Naive thymus-derived CD4-positive, alpha-beta T cell (primary cell): ENCODE measurements at regions not wholly inside any gene's neighbourhood (a gene's known extent, or its start where the extent isn't known, plus 50 kb on each side); places are given as distances from the start of the nearest gene placed in this dataset.

ENCODE experiments used
- ATAC-seq: fragments of 150-1000 bp; cut with Tn5 transposase; 2 replicates; pipeline ENCODE4 v1.10.0; 2021; ENCODE audit warnings: mild to moderate bottlenecking, moderate library complexity
- CTCF ChIA-PET: fragments of 350-600 bp; sonication (Branson Sonifier 250); formaldehyde crosslinking; loops from one replicate; lab custom pipeline; 2021; ENCODE audit warnings: antibody characterized with exemption; lab: Charles Lee
- POLR2A ChIA-PET: fragments of 350-600 bp; sonication (Branson Sonifier 250); formaldehyde crosslinking; loops from one replicate; lab custom pipeline; 2021; ENCODE audit warnings: antibody characterized with exemption, inconsistent platforms; lab: Charles Lee
- DNase-seq, 9 donors: peaks; one replicate each; pipeline versions ENCODE4 v3.0.0 to v3.0.0-alpha.2; 2020 to 2022; ENCODE audit warnings: mixed read lengths in 1 of 9
- H3K27ac ChIP-seq: one replicate; pipeline ENCODE4 v1.7.0; 2013; ENCODE audit warnings: mild to moderate bottlenecking, low read depth, low read length, moderate library complexity
- H3K27me3 ChIP-seq, 2 donors: one replicate each; pipeline ENCODE4 v1.7.0; 2013; ENCODE audit warnings: low read length in 2 of 2, mild to moderate bottlenecking in 2 of 2, moderate library complexity in 2 of 2; ENCODE audit not compliant: control insufficient read depth in 2 of 2, insufficient read depth in 2 of 2
- H3K36me3 ChIP-seq, 3 experiments: 1 replicate in 2 of 3; 2 replicates in 1 of 3; pipeline ENCODE4 v1.7.0; 2013; ENCODE audit warnings: low read length in 3 of 3, mild to moderate bottlenecking in 3 of 3, moderate library complexity in 1 of 3; ENCODE audit not compliant: insufficient read depth in 3 of 3, control insufficient read depth in 2 of 3
- H3K4me1 ChIP-seq, 2 donors: one replicate each; pipeline ENCODE4 v1.7.0; 2013; ENCODE audit warnings: low read length in 2 of 2, mild to moderate bottlenecking in 2 of 2, moderate library complexity in 1 of 2; ENCODE audit not compliant: control insufficient read depth in 2 of 2, insufficient read depth in 2 of 2
- H3K4me3 ChIP-seq: 2 replicates; pipeline ENCODE4 v1.7.0; 2013; ENCODE audit warnings: mild to moderate bottlenecking, low read length
- H3K9me3 ChIP-seq, 3 experiments: 1 replicate in 2 of 3; 2 replicates in 1 of 3; pipeline ENCODE4 v1.7.0; 2013; ENCODE audit warnings: low read length in 3 of 3; ENCODE audit not compliant: control insufficient read depth in 2 of 3
- H3K27ac Mint-ChIP-seq, 9 donors: one replicate each; pipeline ENCODE4 v1.8.0; 2020 to 2022; ENCODE audit warnings: mixed read lengths in 9 of 9, mild to moderate bottlenecking in 8 of 9, moderate library complexity in 5 of 9, inconsistent platforms in 2 of 9
- H3K27me3 Mint-ChIP-seq, 5 donors: one replicate each; pipeline ENCODE4 v1.8.0; 2021 to 2022; ENCODE audit warnings: mixed read lengths in 5 of 5, mild to moderate bottlenecking in 1 of 5
- H3K36me3 Mint-ChIP-seq, 5 donors: one replicate each; pipeline ENCODE4 v1.8.0; 2020 to 2022; ENCODE audit warnings: mixed read lengths in 5 of 5, mild to moderate bottlenecking in 3 of 5, inconsistent platforms in 1 of 5
- H3K4me1 Mint-ChIP-seq, 7 donors: one replicate each; pipeline ENCODE4 v1.8.0; 2020 to 2022; ENCODE audit warnings: mixed read lengths in 7 of 7, mild to moderate bottlenecking in 3 of 7, inconsistent platforms in 1 of 7
- H3K4me3 Mint-ChIP-seq, 10 donors: one replicate each; pipeline ENCODE4 v1.8.0; 2020 to 2022; ENCODE audit warnings: mild to moderate bottlenecking in 10 of 10, mixed read lengths in 10 of 10, moderate library complexity in 6 of 10, inconsistent platforms in 2 of 10
- H3K9me3 Mint-ChIP-seq, 11 donors: one replicate each; pipeline ENCODE4 v1.8.0; 2020 to 2022; ENCODE audit warnings: mixed read lengths in 11 of 11, mild to moderate bottlenecking in 4 of 11, inconsistent platforms in 1 of 11, moderate library complexity in 1 of 11
- intact Hi-C, 2 donors: fragments of 100-400 bp; cut with micrococcal nuclease; formaldehyde crosslinking; loops; one replicate each; pipeline ENCODE4 v1.15.1; 2023

DNA sequence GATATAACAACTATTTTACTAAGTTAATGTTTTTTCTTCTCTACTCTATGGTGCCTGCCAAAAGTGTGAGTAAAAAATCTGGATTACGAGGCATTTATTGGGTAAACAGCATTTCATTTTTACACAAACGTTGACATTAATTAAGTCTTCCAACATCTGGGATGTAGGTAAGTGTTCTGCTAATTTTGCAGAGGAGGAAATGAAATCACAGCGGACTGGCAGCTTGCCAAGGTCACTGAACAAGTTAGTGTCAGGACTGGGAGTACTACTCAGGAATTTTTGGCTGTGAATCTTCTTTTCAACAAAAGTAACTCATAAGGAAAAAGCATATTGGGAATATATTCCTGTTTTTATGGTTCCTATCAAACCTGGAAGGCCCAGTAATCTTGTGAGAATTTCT lies 612.1 kb upstream of the FZD8 start:
- H3K9me3 ChIP-seq: no peaks in the 10 kb centered on the region
- H3K36me3 Mint-ChIP-seq: no peaks in the 10 kb centered on the region
- no peak overlapping the region for H3K27ac Mint-ChIP-seq
- no peak for ATAC-seq
- no peaks in the 10 kb centered on the region for H3K4me1 Mint-ChIP-seq
- CTCF ChIA-PET: no interaction called here
- intact Hi-C loops: no loop called here
- no peaks in the 10 kb centered on the region for H3K36me3 ChIP-seq
- H3K27me3 ChIP-seq: no peaks in the 10 kb centered on the region
- H3K4me3 Mint-ChIP-seq: no peak overlapping the region
- no peak overlapping the region for H3K27ac ChIP-seq
- DNase-seq: no peak
- peaks cover 0 to 16% (median 4%) of the 10 kb centered on the region in 11 donors for H3K9me3 Mint-ChIP-seq
- H3K4me1 ChIP-seq: no peaks in the 10 kb centered on the region
- POLR2A ChIA-PET: no interaction called here
- no peaks in the 10 kb centered on the region for H3K27me3 Mint-ChIP-seq
- H3K4me3 ChIP-seq: no peak overlapping the region

DNA sequence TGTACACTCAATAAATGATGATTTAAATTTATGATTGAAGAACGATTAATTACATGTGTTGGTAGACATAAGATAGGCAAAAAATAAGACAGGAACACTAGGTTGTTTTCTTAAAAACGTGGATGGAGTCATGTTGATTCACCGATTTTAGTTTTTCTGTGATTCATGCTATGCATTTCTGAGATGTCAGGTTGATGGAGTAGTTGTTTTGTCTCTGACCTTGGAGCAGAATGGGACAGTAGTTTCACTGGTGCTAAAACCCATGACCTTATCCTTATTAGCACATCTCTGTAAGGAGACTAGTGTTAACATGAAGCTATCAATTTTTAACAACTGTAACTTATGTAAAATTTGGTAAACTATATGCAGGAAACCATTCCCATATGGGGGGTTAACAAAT lies 611.6 kb upstream of the FZD8 start:
- Mint-ChIP-seq H3K4me1 (no peaks in the 10 kb centered on the region), H3K4me3 (no peak overlapping the region), H3K36me3 (no peaks in the 10 kb centered on the region), H3K9me3 (peaks cover 0 to 17% (median 4%) of the 10 kb centered on the region in 11 donors), H3K27me3 (no peaks in the 10 kb centered on the region), H3K27ac (no peak overlapping the region)
- DNase-seq (no peak), ATAC-seq (no peak)
- POLR2A ChIA-PET: no interaction called here
- Histone ChIP-seq H3K27me3 (no peaks in the 10 kb centered on the region), H3K4me3 (no peak overlapping the region), H3K9me3 (no peaks in the 10 kb centered on the region), H3K36me3 (no peaks in the 10 kb centered on the region), H3K27ac (no peak overlapping the region), H3K4me1 (no peaks in the 10 kb centered on the region)
- intact Hi-C loops: no loop called here
- CTCF ChIA-PET: no interaction called here

DNA sequence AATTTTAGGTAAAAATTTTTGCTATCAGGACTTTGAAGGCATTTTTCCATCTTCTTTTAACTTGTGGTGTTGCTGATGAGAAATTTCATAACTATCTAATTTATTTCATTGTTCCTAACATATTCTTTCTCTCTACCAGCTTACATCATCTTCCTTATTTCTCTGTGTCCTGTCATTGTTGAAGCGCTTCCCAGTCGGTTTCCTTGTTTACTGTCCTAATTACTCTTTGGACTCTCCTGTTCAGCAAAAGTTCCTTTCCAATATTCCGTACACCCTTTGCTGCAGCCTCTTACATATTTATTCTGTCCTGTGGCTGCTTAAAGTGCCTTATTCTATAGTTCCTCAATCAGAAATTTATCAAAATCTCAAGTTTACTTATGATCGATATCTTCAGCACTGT lies 609.0 kb upstream of the FZD8 start:
- Histone ChIP-seq H3K4me3 (no peak overlapping the region), H3K27ac (no peak overlapping the region), H3K36me3 (no peaks in the 10 kb centered on the region), H3K27me3 (no peaks in the 10 kb centered on the region), H3K9me3 (no peaks in the 10 kb centered on the region), H3K4me1 (no peaks in the 10 kb centered on the region)
- intact Hi-C loops: no loop called here
- Mint-ChIP-seq H3K27me3 (no peaks in the 10 kb centered on the region), H3K9me3 (peaks cover 0 to 22% (median 4%) of the 10 kb centered on the region in 11 donors), H3K4me1 (no peaks in the 10 kb centered on the region), H3K27ac (no peak overlapping the region), H3K4me3 (no peak overlapping the region), H3K36me3 (no peaks in the 10 kb centered on the region)
- ChIA-PET POLR2A (no interaction called here), CTCF (no interaction called here)
- DNase-seq: no peak
- ATAC-seq: no peak

DNA sequence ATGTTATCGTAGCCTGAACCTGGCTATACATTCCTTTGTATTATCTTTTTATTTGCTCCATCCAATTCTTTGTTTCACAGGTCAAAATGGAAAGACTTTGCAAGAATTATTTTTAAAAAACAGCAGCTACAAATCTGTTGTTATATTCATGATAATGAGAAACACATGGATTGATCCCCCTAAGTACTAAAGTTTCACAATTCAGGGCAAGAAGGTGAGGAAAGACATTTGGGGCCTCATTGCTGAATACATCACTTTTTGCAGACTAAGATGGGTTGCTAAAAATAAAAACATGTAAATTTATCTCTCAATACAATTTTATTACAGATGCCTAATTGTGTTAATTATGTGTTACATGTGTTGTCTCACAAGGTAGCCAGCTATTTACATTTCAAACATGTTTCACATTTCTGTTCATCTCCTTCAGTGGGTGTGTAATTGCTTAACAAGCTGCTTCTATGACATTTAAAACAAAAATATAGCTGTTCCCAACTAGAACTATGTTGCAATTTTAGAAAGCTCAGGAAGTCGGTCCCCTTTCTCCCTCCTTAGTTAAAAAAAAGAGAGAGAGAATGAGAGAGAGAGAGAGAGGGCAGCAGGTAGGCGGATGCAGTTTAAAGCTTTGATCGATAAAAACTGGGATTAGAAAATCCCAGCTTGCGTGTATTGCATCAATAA lies 606.3 kb upstream of the FZD8 start:
- H3K27me3 ChIP-seq: no peaks in the 10 kb centered on the region
- Mint-ChIP-seq H3K4me3 (no peak overlapping the region), H3K27me3 (no peaks in the 10 kb centered on the region), H3K36me3 (no peaks in the 10 kb centered on the region), H3K9me3 (peaks cover 0 to 21% (median 10%) of the 10 kb centered on the region in 11 donors), H3K4me1 (no peaks in the 10 kb centered on the region), H3K27ac (no peak overlapping the region)
- no peak overlapping the region for H3K4me3 ChIP-seq
- ATAC-seq (no peak), DNase-seq (no peak)
- H3K4me1 ChIP-seq: no peaks in the 10 kb centered on the region
- POLR2A ChIA-PET: no interaction called here
- intact Hi-C loops: no loop called here
- H3K9me3 ChIP-seq: no peaks in the 10 kb centered on the region
- CTCF ChIA-PET: no interaction called here
- H3K27ac ChIP-seq: no peak overlapping the region
- H3K36me3 ChIP-seq: no peaks in the 10 kb centered on the region

DNA sequence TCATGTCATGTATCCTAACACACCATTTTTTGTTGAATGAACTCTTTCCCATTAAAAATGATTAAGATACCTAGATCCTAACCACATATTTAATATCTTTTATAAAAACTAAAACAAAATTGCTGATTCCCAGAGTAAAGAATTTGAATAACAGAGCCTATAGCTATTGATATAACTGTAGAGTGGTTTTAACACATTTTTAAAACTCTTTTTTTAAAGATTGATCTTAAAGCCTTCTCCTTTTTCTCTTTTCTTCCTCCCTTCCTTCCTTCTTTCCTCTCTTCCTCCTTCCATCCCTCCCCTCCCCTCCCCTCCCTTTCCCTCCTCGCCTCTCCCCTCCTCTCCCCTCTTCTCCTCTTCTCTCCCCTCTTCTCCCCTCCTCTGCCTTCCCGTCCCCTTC lies 605.4 kb upstream of the FZD8 start:
- peaks cover 0 to 25% (median 10%) of the 10 kb centered on the region in 11 donors for H3K9me3 Mint-ChIP-seq
- Histone ChIP-seq H3K27ac (no peak overlapping the region), H3K36me3 (no peaks in the 10 kb centered on the region), H3K4me3 (no peak overlapping the region), H3K27me3 (no peaks in the 10 kb centered on the region), H3K9me3 (no peaks in the 10 kb centered on the region), H3K4me1 (no peaks in the 10 kb centered on the region)
- no peaks in the 10 kb centered on the region for H3K27me3 Mint-ChIP-seq
- ChIA-PET CTCF (no interaction called here), POLR2A (no interaction called here)
- ATAC-seq (no peak), DNase-seq (no peak)
- intact Hi-C loops: no loop called here
- H3K4me1 Mint-ChIP-seq: no peaks in the 10 kb centered on the region
- H3K4me3 Mint-ChIP-seq: no peak overlapping the region
- no peak overlapping the region for H3K27ac Mint-ChIP-seq
- H3K36me3 Mint-ChIP-seq: no peaks in the 10 kb centered on the region

DNA sequence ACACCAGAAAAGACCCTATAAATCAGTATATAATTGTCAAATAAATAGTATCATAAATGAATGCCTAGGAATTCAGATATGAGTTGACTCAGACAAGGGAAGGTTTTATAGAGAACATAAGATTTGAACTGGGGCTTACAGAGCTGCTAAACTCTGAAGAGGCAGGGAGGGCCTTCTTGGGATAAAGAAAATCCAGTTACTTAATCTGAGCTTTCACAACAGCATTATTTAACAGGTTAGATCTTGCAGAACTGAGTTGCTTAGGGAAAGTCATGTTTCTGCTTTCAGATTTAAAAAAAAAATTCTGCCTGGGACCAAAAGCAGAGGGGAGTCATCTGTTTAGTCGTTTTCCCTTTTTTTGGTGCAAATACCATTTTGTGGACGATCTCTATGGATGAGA lies 594.8 kb upstream of the FZD8 start:
- ChIA-PET CTCF (no interaction called here), POLR2A (no interaction called here)
- Histone ChIP-seq H3K27me3 (no peaks in the 10 kb centered on the region), H3K36me3 (no peaks in the 10 kb centered on the region), H3K27ac (no peak overlapping the region), H3K9me3 (no peaks in the 10 kb centered on the region), H3K4me3 (no peak overlapping the region), H3K4me1 (no peaks in the 10 kb centered on the region)
- Mint-ChIP-seq H3K27me3 (no peaks in the 10 kb centered on the region), H3K9me3 (peaks cover 0 to 29% (median 16%) of the 10 kb centered on the region in 11 donors), H3K36me3 (no peaks in the 10 kb centered on the region), H3K4me3 (no peak overlapping the region), H3K4me1 (no peaks in the 10 kb centered on the region), H3K27ac (no peak overlapping the region)
- no peak for DNase-seq
- intact Hi-C loops: no loop called here
- no peak for ATAC-seq

DNA sequence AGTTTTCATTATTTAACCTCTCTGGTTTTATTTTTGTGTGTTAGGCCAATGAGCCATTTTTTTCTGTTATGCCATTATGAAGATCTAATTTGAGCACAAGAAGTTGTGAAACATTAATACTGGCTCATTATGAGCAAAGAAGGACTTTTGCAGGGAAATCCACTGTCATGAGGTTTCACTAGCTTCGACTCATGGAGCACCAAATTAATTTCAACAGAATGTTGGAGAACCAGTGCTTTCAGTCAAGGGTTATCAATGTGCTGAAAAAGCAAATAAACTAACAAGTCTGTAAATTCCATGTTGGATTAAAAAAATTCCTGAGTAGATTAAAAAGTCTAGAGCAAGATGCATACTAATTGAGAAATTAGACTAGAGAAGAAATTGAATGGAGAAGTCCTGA lies 594.2 kb upstream of the FZD8 start:
- peaks cover 0 to 31% (median 17%) of the 10 kb centered on the region in 11 donors for H3K9me3 Mint-ChIP-seq
- Histone ChIP-seq H3K27me3 (no peaks in the 10 kb centered on the region), H3K9me3 (no peaks in the 10 kb centered on the region), H3K4me1 (no peaks in the 10 kb centered on the region), H3K4me3 (no peak overlapping the region), H3K36me3 (no peaks in the 10 kb centered on the region), H3K27ac (no peak overlapping the region)
- ChIA-PET CTCF (no interaction called here), POLR2A (no interaction called here)
- DNase-seq (no peak), ATAC-seq (no peak)
- no peaks in the 10 kb centered on the region for H3K27me3 Mint-ChIP-seq
- H3K27ac Mint-ChIP-seq: no peak overlapping the region
- intact Hi-C loops: no loop called here
- no peaks in the 10 kb centered on the region for H3K36me3 Mint-ChIP-seq
- H3K4me1 Mint-ChIP-seq: no peaks in the 10 kb centered on the region
- no peak overlapping the region for H3K4me3 Mint-ChIP-seq
